Prostate gland (tissue), 2 donors: ENCODE measurements at regions not wholly inside any gene's neighbourhood (a gene's known extent, or its start where the extent isn't known, plus 50 kb on each side); places are given as distances from the start of the nearest gene placed in this dataset.

Experiments used
- DNase-seq: peaks from one replicate; pipeline ENCODE4 v3.0.0-alpha.2; 2019; ENCODE audit warnings: low spot score
- H3K27ac ChIP-seq, 2 donors: fragments of 200-600 bp; sonication (generic); 2 replicates each; pipeline ENCODE4 v1.5.1; 2017 to 2019
- H3K27me3 ChIP-seq: fragments of 200-600 bp; sonication (generic); replicated peaks from 2 replicates; pipeline ENCODE4 v1.5.1; 2019; ENCODE audit not compliant: insufficient read depth
- H3K36me3 ChIP-seq, 2 donors: fragments of 200-600 bp; sonication (generic); 1 replicate in 1 of 2; 2 replicates in 1 of 2; pipeline versions ENCODE4 v1.5.1 to v1.8.1; 2017 to 2019
- H3K4me1 ChIP-seq: fragments of 200-600 bp; sonication (generic); replicated peaks from 2 replicates; pipeline ENCODE4 v1.5.1; 2019
- H3K4me3 ChIP-seq, 2 donors: fragments of 200-600 bp; sonication (generic); 2 replicates each; pipeline ENCODE4 v1.5.1; 2017 to 2019
- H3K9me3 ChIP-seq: fragments of 200-600 bp; sonication (generic); 2 replicates; pipeline ENCODE4 v1.5.1; 2017
- POLR2A ChIP-seq: fragments of 450-650 bp; IDR thresholded peaks from one replicate; pipeline ENCODE4 v1.6.1; 2016; ENCODE audit warnings: antibody characterized with exemption, mild to moderate bottlenecking
- POLR2AphosphoS5 ChIP-seq: sonication (generic); formaldehyde crosslinking; IDR thresholded peaks from one replicate; pipeline ENCODE4 v1.6.1; 2017; ENCODE audit warnings: antibody characterized with exemption
- WGBS: methylation state at CpG from one replicate; pipeline ENCODE4 v1.1.5; 2018; 5-methylcytosine and 5-hydroxymethylcytosine counted together
- intact Hi-C: fragments of 100-400 bp; cut with DNase I; formaldehyde crosslinking; loops from one replicate; pipeline ENCODE4 v1.14.2; 2022
- TF ChIP-seq, protein P1 (sequence below), 4 experiments: fragments of 200-600 bp in 2 of 4; fragments of 450-650 bp in 2 of 4; sonication (generic) in 2 of 4; IDR thresholded peaks; 1 replicate in 3 of 4; 2 replicates in 1 of 4; pipeline ENCODE4 v1.5.1; 2016 to 2019; ENCODE audit warnings: antibody characterized with exemption in 4 of 4, mild to moderate bottlenecking in 2 of 4, moderate library complexity in 2 of 4

DNA sequence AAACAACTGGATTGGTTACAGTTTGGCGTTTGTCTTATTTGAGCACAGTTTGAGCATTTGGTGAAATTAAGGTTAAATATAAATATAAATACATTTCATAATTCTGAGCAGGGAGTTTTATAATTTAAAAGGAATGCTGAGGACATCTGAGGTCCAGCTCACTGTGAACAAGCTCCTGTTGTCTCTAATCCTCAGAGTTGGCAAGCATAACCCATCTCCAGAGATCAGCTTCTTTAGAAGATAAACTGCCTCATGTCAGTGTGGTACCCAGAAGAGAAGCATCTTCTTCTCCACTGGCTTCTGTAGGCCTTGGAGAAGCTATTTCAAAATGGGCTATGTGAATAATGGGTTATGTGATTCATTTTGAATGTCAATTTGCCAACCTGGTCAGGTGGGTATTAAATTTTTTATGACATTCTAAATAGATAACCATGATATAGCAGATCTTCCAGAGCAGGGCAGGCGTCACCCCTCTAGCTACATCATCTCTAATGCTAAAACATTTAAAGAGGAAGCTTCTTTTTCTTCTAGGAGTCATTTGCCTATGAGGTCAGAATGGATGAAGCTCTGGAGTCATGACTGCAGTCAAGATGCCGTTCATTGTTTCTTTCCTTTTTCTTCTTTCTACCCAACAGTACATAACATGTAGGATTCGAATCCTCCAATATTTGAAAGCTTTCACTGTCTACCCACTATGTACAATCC is 324.0 kb downstream of the RNF144A start:
- no peak for DNase-seq
- WGBS = 91% methylated on average over 4 of the region's 4 CpGs
- no peak overlapping the region for H3K4me3 ChIP-seq
- H3K27ac ChIP-seq = no peak overlapping the region
- no peaks in the 10 kb centered on the region for H3K36me3 ChIP-seq
- no peaks in the 10 kb centered on the region for H3K4me1 ChIP-seq
- intact Hi-C loops = no loop called here
- H3K9me3 ChIP-seq = no peaks in the 10 kb centered on the region
- TF ChIP-seq POLR2A = no peak
- TF ChIP-seq POLR2AphosphoS5 = no peak
- TF ChIP-seq, protein P1, sequence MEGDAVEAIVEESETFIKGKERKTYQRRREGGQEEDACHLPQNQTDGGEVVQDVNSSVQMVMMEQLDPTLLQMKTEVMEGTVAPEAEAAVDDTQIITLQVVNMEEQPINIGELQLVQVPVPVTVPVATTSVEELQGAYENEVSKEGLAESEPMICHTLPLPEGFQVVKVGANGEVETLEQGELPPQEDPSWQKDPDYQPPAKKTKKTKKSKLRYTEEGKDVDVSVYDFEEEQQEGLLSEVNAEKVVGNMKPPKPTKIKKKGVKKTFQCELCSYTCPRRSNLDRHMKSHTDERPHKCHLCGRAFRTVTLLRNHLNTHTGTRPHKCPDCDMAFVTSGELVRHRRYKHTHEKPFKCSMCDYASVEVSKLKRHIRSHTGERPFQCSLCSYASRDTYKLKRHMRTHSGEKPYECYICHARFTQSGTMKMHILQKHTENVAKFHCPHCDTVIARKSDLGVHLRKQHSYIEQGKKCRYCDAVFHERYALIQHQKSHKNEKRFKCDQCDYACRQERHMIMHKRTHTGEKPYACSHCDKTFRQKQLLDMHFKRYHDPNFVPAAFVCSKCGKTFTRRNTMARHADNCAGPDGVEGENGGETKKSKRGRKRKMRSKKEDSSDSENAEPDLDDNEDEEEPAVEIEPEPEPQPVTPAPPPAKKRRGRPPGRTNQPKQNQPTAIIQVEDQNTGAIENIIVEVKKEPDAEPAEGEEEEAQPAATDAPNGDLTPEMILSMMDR (IDR thresholded peaks at IDR 0.05) = no peak
- H3K27me3 ChIP-seq = no peaks in the 10 kb centered on the region

DNA sequence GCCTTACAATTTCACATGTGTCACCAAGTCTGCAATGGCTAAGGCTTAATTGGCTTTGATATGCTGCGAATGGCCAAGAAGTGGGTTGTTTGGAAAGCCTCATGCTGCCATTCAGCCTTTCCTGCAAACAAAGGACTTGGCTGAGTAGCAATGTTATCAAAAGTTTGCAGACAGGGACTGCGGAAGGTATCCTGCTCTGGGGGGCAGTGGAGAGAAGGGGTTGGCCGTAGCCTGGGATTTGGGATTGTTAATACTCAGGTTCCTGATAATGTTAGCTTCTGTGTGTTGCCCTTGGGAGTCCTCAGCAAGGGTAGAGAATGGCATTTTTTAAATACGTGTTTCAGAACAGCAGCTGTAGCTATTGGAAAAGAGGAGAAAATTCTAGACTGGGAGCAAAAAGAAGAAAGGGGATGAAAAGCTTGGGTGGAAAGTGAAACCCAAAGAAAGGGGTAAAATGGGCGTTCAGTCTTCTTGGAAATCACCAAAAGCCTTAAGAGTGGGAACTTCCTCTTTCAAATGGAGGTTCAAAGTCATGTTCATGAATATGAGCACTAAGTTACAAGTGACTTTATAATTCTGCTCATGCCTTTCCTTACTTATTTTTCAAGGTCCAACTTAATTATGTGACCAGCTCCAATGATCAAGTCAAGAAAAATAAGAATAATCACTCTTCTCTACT is 325.1 kb downstream of the RNF144A start:
- H3K27ac ChIP-seq = no peak overlapping the region
- TF ChIP-seq POLR2A = no peak
- TF ChIP-seq, protein P1 (IDR thresholded peaks at IDR 0.05) = no peak
- TF ChIP-seq POLR2AphosphoS5 = no peak
- H3K4me1 ChIP-seq = no peaks in the 10 kb centered on the region
- no peak overlapping the region for H3K4me3 ChIP-seq
- DNase-seq = no peak
- H3K9me3 ChIP-seq = no peaks in the 10 kb centered on the region
- 73% methylated on average over 5 of the region's 5 CpGs for WGBS
- intact Hi-C loops = no loop called here
- H3K27me3 ChIP-seq = no peaks in the 10 kb centered on the region
- H3K36me3 ChIP-seq = no peaks in the 10 kb centered on the region

- H3K36me3 ChIP-seq = no peaks in the 10 kb centered on the region
- DNase-seq = no peak
- no peak for TF ChIP-seq POLR2AphosphoS5
- TF ChIP-seq POLR2A = no peak
- TF ChIP-seq, protein P1 (IDR thresholded peaks at IDR 0.05) = no peak
- intact Hi-C loops = no loop called here
- 70% methylated on average over 4 of the region's 4 CpGs for WGBS
- H3K27ac ChIP-seq = no peak overlapping the region
- H3K4me1 ChIP-seq = no peaks in the 10 kb centered on the region
- no peaks in the 10 kb centered on the region for H3K27me3 ChIP-seq
- no peaks in the 10 kb centered on the region for H3K9me3 ChIP-seq
- H3K4me3 ChIP-seq = no peak overlapping the region
These were observed 326.1 kb downstream of the RNF144A start for GRCh38 chr2:7243276-7243675.

DNA sequence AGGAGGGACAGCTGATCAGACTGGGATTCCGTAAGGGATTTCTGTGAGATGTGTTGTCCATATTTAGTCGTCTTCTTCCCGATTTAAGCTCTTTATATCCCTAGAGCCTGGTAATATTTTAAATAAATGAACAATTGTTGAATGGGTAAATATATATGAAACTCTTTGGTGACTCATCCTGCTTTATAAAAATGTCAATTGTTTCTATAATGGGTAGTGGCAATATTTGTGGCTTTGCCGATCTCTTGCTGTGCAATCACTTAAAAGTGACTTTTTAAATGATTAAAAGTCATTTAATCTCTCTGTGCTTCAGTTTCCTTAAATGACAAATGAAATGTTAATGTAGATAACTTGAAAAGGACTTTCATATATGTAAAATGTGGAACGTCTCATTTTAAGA is 339.2 kb downstream of the RNF144A start:
- no peaks in the 10 kb centered on the region for H3K4me1 ChIP-seq
- WGBS = 80% methylated on average over 5 of the region's 5 CpGs
- no peaks in the 10 kb centered on the region for H3K36me3 ChIP-seq
- intact Hi-C loops = no loop called here
- no peak overlapping the region for H3K27ac ChIP-seq
- H3K27me3 ChIP-seq = no peaks in the 10 kb centered on the region
- TF ChIP-seq, protein P1 (IDR thresholded peaks at IDR 0.05) = no peak
- TF ChIP-seq POLR2AphosphoS5 = no peak
- TF ChIP-seq POLR2A = no peak
- H3K9me3 ChIP-seq = no peaks in the 10 kb centered on the region
- no peak overlapping the region for H3K4me3 ChIP-seq
- no peak for DNase-seq

GRCh38 chr2:7262727-7263126 is 345.5 kb downstream of the RNF144A start:
- no peaks in the 10 kb centered on the region for H3K4me1 ChIP-seq
- no peaks in the 10 kb centered on the region for H3K9me3 ChIP-seq
- H3K4me3 ChIP-seq = no peak overlapping the region
- H3K27me3 ChIP-seq = no peaks in the 10 kb centered on the region
- WGBS = 71% methylated on average over 6 of the region's 6 CpGs
- no peak for TF ChIP-seq POLR2AphosphoS5
- no peak for DNase-seq
- intact Hi-C loops = no loop called here
- no peaks in the 10 kb centered on the region for H3K36me3 ChIP-seq
- H3K27ac ChIP-seq = no peak overlapping the region
